ENCODE measurements at regions not wholly inside any gene's neighbourhood (a gene's known extent, or its start where the extent isn't known, plus 50 kb on each side); places are given as distances from the start of the nearest gene placed in this dataset.

DNA sequence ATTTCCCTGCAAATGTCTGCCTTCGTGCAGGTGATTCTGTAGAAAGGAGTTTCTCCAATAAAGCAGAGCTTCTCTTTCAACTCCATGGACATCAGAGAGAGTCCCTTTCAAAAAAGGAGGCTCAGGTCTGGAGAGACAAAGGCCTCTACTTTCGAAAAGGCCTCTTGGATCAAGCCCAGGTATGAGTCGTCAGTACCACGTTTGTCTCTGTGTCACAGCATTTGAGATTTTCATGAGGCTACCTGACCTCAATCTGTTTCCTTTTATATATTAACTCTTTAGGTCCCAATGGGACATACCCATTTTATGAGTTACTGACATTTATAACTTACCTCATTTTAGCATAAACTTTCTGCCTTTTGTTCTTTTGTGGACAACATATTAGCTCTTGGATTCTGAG is 290.8 kb downstream of the RPAP3 start:
- Histone ChIP-seq H3K9me3 (ENCODE audit: control insufficient read depth in 5 of 5, low read length in 5 of 5) (no peaks in the 10 kb centered on the region), H3K9ac (ENCODE audit: low read length in 5 of 5) (no peak overlapping the region), H3K4me3 (ENCODE audit: low read depth in 1 of 5, low read length in 5 of 5) (no peak overlapping the region), H3K4me1 (ENCODE audit: control insufficient read depth in 5 of 5, insufficient read depth in 5 of 5, low read length in 5 of 5) (peaks cover 0 to 17% (median 3%) of the 10 kb centered on the region in 5 donors), H3K36me3 (ENCODE audit: control insufficient read depth in 5 of 5, insufficient read depth in 5 of 5, low read length in 5 of 5) (no peaks in the 10 kb centered on the region), H3K27me3 (ENCODE audit: control insufficient read depth in 5 of 5, insufficient read depth in 4 of 5, low read length in 5 of 5) (no peaks in the 10 kb centered on the region), H3K27ac (ENCODE audit: low read depth, low read length) (no peak overlapping the region)

- no peak overlapping the region for H3K27ac ChIP-seq (ENCODE audit: low read depth, low read length)
- no peak overlapping the region for H3K4me3 ChIP-seq (ENCODE audit: low read depth in 1 of 5, low read length in 5 of 5)
- no peaks in the 10 kb centered on the region for H3K27me3 ChIP-seq (ENCODE audit: control insufficient read depth in 5 of 5, insufficient read depth in 4 of 5, low read length in 5 of 5)
- no peaks in the 10 kb centered on the region for H3K36me3 ChIP-seq (ENCODE audit: control insufficient read depth in 5 of 5, insufficient read depth in 5 of 5, low read length in 5 of 5)
- H3K9ac ChIP-seq (ENCODE audit: low read length in 5 of 5) = no peak overlapping the region
- peaks cover 0 to 17% (median 3%) of the 10 kb centered on the region in 5 donors for H3K4me1 ChIP-seq (ENCODE audit: control insufficient read depth in 5 of 5, insufficient read depth in 5 of 5, low read length in 5 of 5)
- no peaks in the 10 kb centered on the region for H3K9me3 ChIP-seq (ENCODE audit: control insufficient read depth in 5 of 5, low read length in 5 of 5)
Observed at GRCh38 chr12:47414511-47414910, 291.3 kb downstream of the RPAP3 start.

- Histone ChIP-seq H3K36me3 (ENCODE audit: control insufficient read depth in 5 of 5, insufficient read depth in 5 of 5, low read length in 5 of 5) (no peaks in the 10 kb centered on the region), H3K4me3 (ENCODE audit: low read depth in 1 of 5, low read length in 5 of 5) (no peak overlapping the region), H3K4me1 (ENCODE audit: control insufficient read depth in 5 of 5, insufficient read depth in 5 of 5, low read length in 5 of 5) (peaks cover 0 to 14% (median 0%) of the 10 kb centered on the region in 5 donors), H3K9me3 (ENCODE audit: control insufficient read depth in 5 of 5, low read length in 5 of 5) (no peaks in the 10 kb centered on the region), H3K27ac (ENCODE audit: low read depth, low read length) (no peak overlapping the region), H3K9ac (ENCODE audit: low read length in 5 of 5) (no peak overlapping the region), H3K27me3 (ENCODE audit: control insufficient read depth in 5 of 5, insufficient read depth in 4 of 5, low read length in 5 of 5) (no peaks in the 10 kb centered on the region)
Observed at GRCh38 chr12:47413806-47414205, 292.0 kb downstream of the RPAP3 start.

GRCh38 chr12:47412601-47413236 is 293.1 kb downstream of the RPAP3 start:
- Histone ChIP-seq H3K27ac (ENCODE audit: low read depth, low read length) (no peak overlapping the region), H3K4me3 (ENCODE audit: low read depth in 1 of 5, low read length in 5 of 5) (no peak overlapping the region), H3K9ac (ENCODE audit: low read length in 5 of 5) (no peak overlapping the region)

GRCh38 chr12:47411966-47412365 is 293.9 kb downstream of the RPAP3 start:
- no peak overlapping the region for H3K4me3 ChIP-seq (ENCODE audit: low read depth in 1 of 5, low read length in 5 of 5)
- H3K27ac ChIP-seq (ENCODE audit: low read depth, low read length) = no peak overlapping the region
- H3K27me3 ChIP-seq (ENCODE audit: control insufficient read depth in 5 of 5, insufficient read depth in 4 of 5, low read length in 5 of 5) = no peaks in the 10 kb centered on the region
- H3K9me3 ChIP-seq (ENCODE audit: control insufficient read depth in 5 of 5, low read length in 5 of 5) = no peaks in the 10 kb centered on the region
- H3K9ac ChIP-seq (ENCODE audit: low read length in 5 of 5) = no peak overlapping the region
- no peaks in the 10 kb centered on the region for H3K36me3 ChIP-seq (ENCODE audit: control insufficient read depth in 5 of 5, insufficient read depth in 5 of 5, low read length in 5 of 5)
- peaks cover 0 to 21% (median 11%) of the 10 kb centered on the region in 5 donors for H3K4me1 ChIP-seq (ENCODE audit: control insufficient read depth in 5 of 5, insufficient read depth in 5 of 5, low read length in 5 of 5)

More at GRCh38 chr12:47412601-47413236, 293.1 kb downstream of the RPAP3 start:
- H3K4me1 ChIP-seq (ENCODE audit: control insufficient read depth in 5 of 5, insufficient read depth in 5 of 5, low read length in 5 of 5) = peaks cover 0 to 14% (median 7%) of the 10 kb centered on the region in 5 donors
- no peaks in the 10 kb centered on the region for H3K27me3 ChIP-seq (ENCODE audit: control insufficient read depth in 5 of 5, insufficient read depth in 4 of 5, low read length in 5 of 5)
- no peaks in the 10 kb centered on the region for H3K36me3 ChIP-seq (ENCODE audit: control insufficient read depth in 5 of 5, insufficient read depth in 5 of 5, low read length in 5 of 5)
- H3K9me3 ChIP-seq (ENCODE audit: control insufficient read depth in 5 of 5, low read length in 5 of 5) = no peaks in the 10 kb centered on the region

DNA sequence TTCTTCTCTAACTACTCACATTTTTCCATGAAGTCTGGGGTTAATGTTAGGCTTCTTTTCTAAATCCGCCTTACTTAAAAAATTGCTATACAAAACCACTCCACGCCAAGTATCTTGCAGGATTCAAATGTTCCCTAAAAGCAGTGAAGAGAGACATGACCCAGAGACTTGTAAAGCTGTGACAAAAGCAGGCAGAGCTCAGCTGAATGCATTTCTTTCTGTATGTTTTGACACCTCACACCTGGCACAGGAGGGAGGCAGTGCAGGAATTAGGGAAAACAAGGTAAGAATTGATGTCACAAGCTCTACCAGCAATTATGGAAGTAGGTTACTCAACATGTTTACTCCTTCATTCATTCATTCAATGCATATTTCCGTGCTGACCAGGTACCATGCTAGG is 295.0 kb downstream of the RPAP3 start:
- Histone ChIP-seq H3K4me1 (ENCODE audit: control insufficient read depth in 5 of 5, insufficient read depth in 5 of 5, low read length in 5 of 5) (peaks cover 0 to 21% (median 11%) of the 10 kb centered on the region in 5 donors), H3K27ac (ENCODE audit: low read depth, low read length) (no peak overlapping the region), H3K4me3 (ENCODE audit: low read depth in 1 of 5, low read length in 5 of 5) (no peak overlapping the region), H3K36me3 (ENCODE audit: control insufficient read depth in 5 of 5, insufficient read depth in 5 of 5, low read length in 5 of 5) (no peaks in the 10 kb centered on the region), H3K9me3 (ENCODE audit: control insufficient read depth in 5 of 5, low read length in 5 of 5) (no peaks in the 10 kb centered on the region), H3K9ac (ENCODE audit: low read length in 5 of 5) (no peak overlapping the region), H3K27me3 (ENCODE audit: control insufficient read depth in 5 of 5, insufficient read depth in 4 of 5, low read length in 5 of 5) (no peaks in the 10 kb centered on the region)

GRCh38 chr12:47410383-47410782 is 295.4 kb downstream of the RPAP3 start:
- no peaks in the 10 kb centered on the region for H3K36me3 ChIP-seq (ENCODE audit: control insufficient read depth in 5 of 5, insufficient read depth in 5 of 5, low read length in 5 of 5)

GRCh38 chr12:47409310-47409987 is 296.4 kb downstream of the RPAP3 start:
- no peak overlapping the region for H3K27ac ChIP-seq (ENCODE audit: low read depth, low read length)
- H3K9me3 ChIP-seq (ENCODE audit: control insufficient read depth in 5 of 5, low read length in 5 of 5) = no peaks in the 10 kb centered on the region
- no peak overlapping the region for H3K4me3 ChIP-seq (ENCODE audit: low read depth in 1 of 5, low read length in 5 of 5)
- H3K9ac ChIP-seq (ENCODE audit: low read length in 5 of 5) = no peak overlapping the region
- no peaks in the 10 kb centered on the region for H3K27me3 ChIP-seq (ENCODE audit: control insufficient read depth in 5 of 5, insufficient read depth in 4 of 5, low read length in 5 of 5)
- no peaks in the 10 kb centered on the region for H3K36me3 ChIP-seq (ENCODE audit: control insufficient read depth in 5 of 5, insufficient read depth in 5 of 5, low read length in 5 of 5)
- H3K4me1 ChIP-seq (ENCODE audit: control insufficient read depth in 5 of 5, insufficient read depth in 5 of 5, low read length in 5 of 5) = peaks cover 0 to 21% (median 11%) of the 10 kb centered on the region in 5 donors

More at GRCh38 chr12:47410383-47410782, 295.4 kb downstream of the RPAP3 start:
- H3K4me3 ChIP-seq (ENCODE audit: low read depth in 1 of 5, low read length in 5 of 5) = no peak overlapping the region
- no peak overlapping the region for H3K9ac ChIP-seq (ENCODE audit: low read length in 5 of 5)
- peaks cover 0 to 21% (median 11%) of the 10 kb centered on the region in 5 donors for H3K4me1 ChIP-seq (ENCODE audit: control insufficient read depth in 5 of 5, insufficient read depth in 5 of 5, low read length in 5 of 5)
- H3K27me3 ChIP-seq (ENCODE audit: control insufficient read depth in 5 of 5, insufficient read depth in 4 of 5, low read length in 5 of 5) = no peaks in the 10 kb centered on the region
- H3K27ac ChIP-seq (ENCODE audit: low read depth, low read length) = no peak overlapping the region
- no peaks in the 10 kb centered on the region for H3K9me3 ChIP-seq (ENCODE audit: control insufficient read depth in 5 of 5, low read length in 5 of 5)

DNA sequence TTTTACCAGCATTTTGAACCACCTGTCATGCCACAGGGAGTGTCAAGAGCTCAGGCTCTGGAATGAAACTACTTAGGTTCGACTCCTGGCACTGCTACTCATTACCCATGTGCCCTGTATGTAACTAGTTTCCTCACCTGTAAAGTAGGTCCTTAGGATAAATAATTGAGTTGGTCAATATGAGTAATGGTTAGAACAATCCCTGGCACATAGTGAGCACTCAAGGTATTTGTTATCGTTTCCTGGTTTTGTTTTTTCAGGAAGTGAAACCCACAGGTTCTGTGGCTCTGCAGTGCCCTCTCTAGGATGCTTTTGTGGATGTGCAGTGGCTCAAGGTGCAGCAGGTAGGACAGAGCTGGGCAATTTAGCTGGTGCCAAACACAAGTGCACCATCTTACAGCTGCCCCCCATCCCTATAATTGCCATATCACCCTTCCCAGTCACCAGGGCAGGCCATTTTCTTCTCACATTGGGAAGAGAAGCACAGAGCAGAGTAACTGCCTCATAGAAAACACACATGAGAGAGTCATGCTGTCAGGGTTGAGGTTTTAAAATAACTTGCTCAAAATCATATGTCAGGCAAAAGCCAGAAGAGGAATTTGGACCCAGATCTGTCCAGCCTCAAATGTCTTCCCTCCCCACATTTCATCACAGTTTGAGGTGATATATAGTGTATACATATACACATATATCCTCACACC is 297.5 kb downstream of the RPAP3 start:
- peak overlapping the region in 1 of 5 donors; percentile 17 for H3K9ac ChIP-seq (ENCODE audit: low read length in 5 of 5)
- no peak overlapping the region for H3K27ac ChIP-seq (ENCODE audit: low read depth, low read length)
- no peak overlapping the region for H3K4me3 ChIP-seq (ENCODE audit: low read depth in 1 of 5, low read length in 5 of 5)
- no peaks in the 10 kb centered on the region for H3K9me3 ChIP-seq (ENCODE audit: control insufficient read depth in 5 of 5, low read length in 5 of 5)
- H3K36me3 ChIP-seq (ENCODE audit: control insufficient read depth in 5 of 5, insufficient read depth in 5 of 5, low read length in 5 of 5) = no peaks in the 10 kb centered on the region
- peaks cover 0 to 21% (median 11%) of the 10 kb centered on the region in 5 donors for H3K4me1 ChIP-seq (ENCODE audit: control insufficient read depth in 5 of 5, insufficient read depth in 5 of 5, low read length in 5 of 5)
- H3K27me3 ChIP-seq (ENCODE audit: control insufficient read depth in 5 of 5, insufficient read depth in 4 of 5, low read length in 5 of 5) = no peaks in the 10 kb centered on the region

Measured in subcutaneous abdominal adipose tissue (tissue), 5 donors.